ENCODE measurements at regions not wholly inside any gene's neighbourhood (a gene's known extent, or its start where the extent isn't known, plus 50 kb on each side); places are given as distances from the start of the nearest gene placed in this dataset.

DNA sequence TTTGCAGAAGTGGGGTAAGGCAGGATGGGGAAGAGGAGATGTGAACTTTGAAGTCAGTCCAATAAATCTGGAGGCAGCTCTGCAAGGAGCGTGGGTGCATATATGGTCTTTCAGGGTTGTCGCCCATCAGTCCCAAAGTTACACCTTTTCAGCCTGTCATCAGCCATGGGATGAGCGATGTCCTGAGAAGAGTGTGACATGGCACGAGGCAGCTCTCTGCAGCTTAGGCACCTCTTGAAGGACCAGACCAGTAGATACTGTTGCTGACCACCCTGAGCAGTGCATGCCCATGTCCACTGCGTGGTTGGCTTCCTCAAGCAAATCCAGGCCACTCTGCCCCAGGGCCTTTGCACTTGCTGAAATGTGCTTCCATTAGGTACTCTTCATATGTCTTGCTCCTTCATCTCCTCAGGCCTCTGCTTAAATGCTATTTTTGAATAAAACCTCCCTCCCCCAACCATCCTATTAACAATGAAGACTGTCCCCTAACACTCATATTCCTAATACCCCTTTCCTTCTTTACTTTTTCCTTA lies 171.7 kb downstream of the ACTR3 start:
- ATAC-seq = no peak
- DNase-seq (ENCODE audit: missing footprints) = no peak
- intact Hi-C loops (cut with DNase I) = no loop called here

GRCh38 chr2:114063346-114063745 lies 173.5 kb downstream of the ACTR3 start:
- DNase-seq (ENCODE audit: missing footprints) = no peak
- intact Hi-C loops (cut with DNase I) = no loop called here
- no peak for ATAC-seq

DNA sequence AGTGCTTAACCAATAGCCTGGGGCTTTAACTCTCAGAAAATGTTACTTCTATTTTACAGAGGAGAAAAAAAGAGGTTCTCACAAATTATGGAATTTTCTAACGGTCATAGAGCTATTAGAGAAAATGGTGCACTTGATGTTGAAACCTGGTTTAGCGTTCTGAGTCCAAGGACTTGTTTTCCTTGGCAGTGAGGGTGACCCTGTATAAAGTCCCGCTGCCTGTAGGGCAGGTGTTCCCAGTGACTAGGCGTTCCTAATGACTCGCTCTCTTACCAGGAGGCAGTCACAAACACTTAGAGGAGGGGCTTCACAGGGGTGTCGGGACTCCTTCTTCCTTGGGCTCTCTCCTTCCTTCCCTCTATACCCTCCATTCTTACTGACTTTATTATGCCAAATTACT lies 175.8 kb downstream of the ACTR3 start:
- DNase-seq (ENCODE audit: missing footprints) (no peak), ATAC-seq (no peak)
- intact Hi-C loops (cut with DNase I) = no loop called here

DNA sequence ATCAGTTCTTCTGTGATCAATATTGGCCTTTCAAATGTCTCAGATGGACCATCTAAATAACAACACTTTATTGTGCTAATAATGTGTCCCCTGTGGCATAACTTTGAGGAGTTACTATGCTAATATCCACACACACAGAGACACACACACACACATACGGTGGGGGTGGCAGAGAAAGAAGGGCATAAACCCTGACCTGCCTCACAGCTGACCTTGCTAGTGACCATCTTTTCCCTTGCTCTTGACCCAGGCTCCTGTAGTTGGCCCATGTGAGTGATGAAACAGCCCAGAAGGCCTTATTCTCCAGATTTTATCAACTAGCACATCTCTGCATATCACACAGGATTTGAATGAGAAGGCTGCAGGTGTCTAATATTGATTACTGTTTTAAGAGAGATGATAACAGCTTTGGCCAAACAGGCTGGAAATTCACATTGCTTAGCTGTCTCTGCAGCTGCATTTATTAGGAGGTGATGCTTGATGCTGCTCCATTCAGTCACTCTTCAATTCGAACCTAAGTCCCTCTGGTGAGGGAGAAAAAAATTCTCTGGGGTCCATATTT lies 176.4 kb downstream of the ACTR3 start:
- ATAC-seq = no peak
- intact Hi-C loops (cut with DNase I) = no loop called here
- no peak for DNase-seq (ENCODE audit: missing footprints)

GRCh38 chr2:114068438-114068837 lies 178.5 kb downstream of the ACTR3 start:
- ATAC-seq (no peak), DNase-seq (ENCODE audit: missing footprints) (no peak)
- intact Hi-C loops (cut with DNase I) = no loop called here

DNA sequence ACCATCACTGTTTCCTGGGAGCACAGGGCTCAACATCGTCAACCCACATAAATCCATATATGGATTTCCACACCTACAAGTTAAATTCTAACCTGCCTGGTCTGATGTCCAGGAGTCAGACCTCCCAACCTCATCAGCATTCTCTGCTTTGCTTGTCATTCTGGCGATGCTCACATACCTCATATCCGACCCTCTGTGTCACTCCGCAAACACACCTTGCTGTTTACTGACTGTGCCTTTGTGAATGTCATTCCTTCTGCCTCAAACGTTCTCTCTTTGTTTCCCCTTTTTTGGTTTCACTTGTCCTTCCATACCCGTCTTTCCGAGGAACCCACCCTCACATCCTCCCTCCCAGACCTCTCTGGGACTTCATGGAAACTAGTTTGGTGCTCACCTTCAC lies 187.1 kb downstream of the ACTR3 start:
- intact Hi-C loops (cut with DNase I) = no loop called here
- DNase-seq (ENCODE audit: missing footprints) (no peak), ATAC-seq (no peak)

- intact Hi-C loops (cut with DNase I) = no loop called here
- DNase-seq (ENCODE audit: missing footprints) = no peak
- no peak for ATAC-seq
Measured at GRCh38 chr2:114079366-114080004, 189.6 kb downstream of the ACTR3 start.

DNA sequence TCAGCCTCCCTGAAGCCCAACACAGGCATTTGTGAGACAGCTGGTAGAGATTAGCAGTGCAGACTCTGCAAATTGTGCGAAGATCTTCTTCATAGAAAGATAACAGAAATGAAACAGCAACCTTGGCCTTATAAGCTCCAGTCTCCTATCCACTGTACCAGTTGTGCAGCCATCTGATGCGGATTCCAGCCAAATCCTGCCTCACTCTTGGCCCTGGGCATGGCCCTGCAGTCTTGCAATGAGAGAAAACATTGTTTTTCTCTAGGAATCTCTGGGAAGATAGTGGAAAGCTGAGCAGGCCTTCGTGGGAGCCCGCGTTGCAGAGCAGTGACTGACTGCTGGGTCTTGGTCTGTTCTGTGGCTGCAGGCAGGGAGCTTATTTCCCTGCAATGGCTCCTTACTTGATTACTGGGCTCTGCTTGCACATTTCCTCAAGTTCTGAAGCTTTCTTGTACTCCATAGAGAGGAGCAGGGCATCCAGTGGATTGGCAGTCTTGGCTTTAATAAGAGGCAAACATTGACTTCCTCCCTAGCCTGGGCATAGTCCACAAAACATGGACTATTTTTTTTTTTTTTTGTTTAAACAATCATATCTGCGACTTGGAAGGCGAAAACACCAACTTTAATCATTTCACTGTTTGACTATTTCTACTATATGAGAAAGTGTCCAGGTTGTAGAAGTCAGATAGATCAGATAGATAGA lies 193.0 kb downstream of the ACTR3 start:
- DNase-seq (ENCODE audit: missing footprints) (no peak), ATAC-seq (no peak)

GRCh38 chr2:114083717-114084387 lies 194.0 kb downstream of the ACTR3 start:
- ATAC-seq (no peak), DNase-seq (ENCODE audit: missing footprints) (no peak)
- intact Hi-C loops (cut with DNase I) = no loop called here

More for the DNA sequence above, 193.0 kb downstream of the ACTR3 start:
- intact Hi-C loops (cut with DNase I) = no loop called here

DNA sequence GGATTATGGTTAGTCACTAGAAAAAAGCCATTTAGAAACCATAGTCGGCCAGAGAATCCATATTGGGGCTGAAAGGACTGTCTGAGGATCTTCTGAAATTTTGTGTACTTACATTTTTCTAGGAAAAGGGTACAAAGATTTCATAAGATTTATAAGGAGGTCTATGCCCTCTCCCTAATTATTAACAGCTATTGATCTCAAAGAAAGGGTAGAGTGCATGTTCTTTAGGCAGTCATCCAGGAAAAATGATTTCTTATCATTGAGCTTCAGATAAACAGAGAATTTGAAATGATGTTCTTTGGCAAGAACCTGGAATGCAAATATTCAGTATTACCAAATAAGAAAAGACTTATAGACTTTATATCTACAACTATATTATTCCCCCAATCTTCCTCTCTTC lies 195.3 kb downstream of the ACTR3 start:
- no peak for DNase-seq (ENCODE audit: missing footprints)
- intact Hi-C loops (cut with DNase I) = no loop called here
- ATAC-seq = no peak

DNA sequence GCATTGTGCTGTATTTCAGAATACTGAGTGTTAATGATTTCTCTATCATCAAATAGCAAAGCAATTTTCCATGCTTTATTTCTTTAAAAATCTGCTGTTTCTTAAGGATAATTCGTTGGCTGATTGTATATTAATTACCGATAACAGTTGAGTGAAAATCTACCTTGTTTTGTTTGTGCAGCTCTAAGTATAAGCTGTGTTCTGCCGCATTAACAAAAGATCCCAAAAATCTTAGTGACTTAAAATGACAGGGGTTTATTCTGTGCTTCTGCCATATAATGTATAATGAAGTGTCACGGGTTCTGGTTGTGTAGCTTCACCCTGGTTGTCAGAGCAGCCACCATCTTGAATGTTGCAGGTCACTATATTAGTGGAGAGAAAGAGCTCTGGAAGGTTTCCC lies 196.1 kb downstream of the ACTR3 start:
- ATAC-seq (no peak), DNase-seq (ENCODE audit: missing footprints) (no peak)
- intact Hi-C loops (cut with DNase I) = no loop called here

DNA sequence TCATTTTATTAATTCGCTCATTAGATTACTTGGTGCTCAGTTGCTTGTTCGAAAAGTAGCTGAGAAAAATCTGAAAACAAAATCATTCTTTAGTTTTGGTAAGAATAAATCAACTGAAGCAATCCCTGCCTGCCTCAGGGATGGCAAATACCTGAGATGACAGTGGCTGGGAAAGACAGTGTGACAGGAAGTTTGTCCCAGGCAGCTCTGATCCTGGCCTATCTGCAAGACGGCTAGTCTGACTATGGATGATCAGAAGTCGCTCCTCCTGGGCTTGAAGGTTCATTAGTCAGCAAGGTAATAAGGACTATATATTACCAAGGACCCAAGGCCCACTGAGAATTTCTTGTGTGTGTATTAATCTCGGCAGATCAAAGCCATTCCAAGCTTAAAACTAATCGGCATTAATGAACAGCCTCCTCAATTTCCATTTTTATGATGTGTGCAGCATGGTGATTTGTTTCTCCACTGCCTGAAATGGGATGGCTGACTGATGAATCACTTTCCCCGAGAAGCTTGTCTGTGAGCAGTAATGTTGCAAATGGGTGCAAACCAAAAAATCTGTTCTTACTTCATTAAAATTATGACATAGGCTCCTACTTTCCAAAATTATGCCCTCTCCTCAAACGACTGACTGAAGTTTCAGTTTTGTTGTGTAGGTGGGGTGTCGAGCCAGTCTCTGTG lies 199.9 kb downstream of the ACTR3 start:
- ATAC-seq (no peak), DNase-seq (ENCODE audit: missing footprints) (no peak)
- intact Hi-C loops (cut with DNase I) = no loop called here

GRCh38 chr2:114091010-114091409 lies 201.1 kb downstream of the ACTR3 start:
- intact Hi-C loops (cut with DNase I) = no loop called here
- ATAC-seq = no peak
- no peak for DNase-seq (ENCODE audit: missing footprints)

- DNase-seq (ENCODE audit: missing footprints) (no peak), ATAC-seq (no peak)
- intact Hi-C loops (cut with DNase I) = no loop called here
Measured at GRCh38 chr2:114108249-114108648, 218.4 kb downstream of the ACTR3 start.

GRCh38 chr2:114108824-114109416 lies 219.0 kb downstream of the ACTR3 start:
- DNase-seq (ENCODE audit: missing footprints) (no peak), ATAC-seq (no peak)
- intact Hi-C loops (cut with DNase I) = no loop called here

DNA sequence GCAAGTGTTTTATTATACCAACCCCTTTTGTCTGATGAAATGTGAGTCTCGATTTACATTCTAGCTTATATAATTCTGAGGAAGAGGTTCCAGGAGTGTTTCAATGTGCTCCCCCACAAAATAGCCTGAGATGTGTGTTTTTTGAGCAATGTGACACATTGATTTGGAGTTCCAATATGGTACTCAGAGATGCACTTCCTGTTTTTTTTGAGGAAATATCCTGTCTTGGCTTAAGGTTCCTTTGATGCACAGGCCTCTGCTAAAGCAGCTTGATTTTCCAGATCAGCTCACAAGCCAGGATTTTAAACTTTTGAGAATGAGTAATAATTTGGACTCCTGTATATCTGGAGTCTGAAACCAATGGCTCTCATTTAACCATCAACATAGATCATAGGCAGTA lies 221.4 kb downstream of the ACTR3 start:
- no peak for DNase-seq (ENCODE audit: missing footprints)

GRCh38 chr2:114113518-114113917 lies 223.6 kb downstream of the ACTR3 start:
- no peak for ATAC-seq
- intact Hi-C loops (cut with DNase I) = no loop called here
- DNase-seq (ENCODE audit: missing footprints) = no peak

More for the DNA sequence above, 221.4 kb downstream of the ACTR3 start:
- intact Hi-C loops (cut with DNase I) = no loop called here
- ATAC-seq = no peak

- DNase-seq (ENCODE audit: missing footprints) (no peak), ATAC-seq (no peak)
- intact Hi-C loops (cut with DNase I) = no loop called here
Measured at GRCh38 chr2:114118088-114118487, 228.2 kb downstream of the ACTR3 start.

DNA sequence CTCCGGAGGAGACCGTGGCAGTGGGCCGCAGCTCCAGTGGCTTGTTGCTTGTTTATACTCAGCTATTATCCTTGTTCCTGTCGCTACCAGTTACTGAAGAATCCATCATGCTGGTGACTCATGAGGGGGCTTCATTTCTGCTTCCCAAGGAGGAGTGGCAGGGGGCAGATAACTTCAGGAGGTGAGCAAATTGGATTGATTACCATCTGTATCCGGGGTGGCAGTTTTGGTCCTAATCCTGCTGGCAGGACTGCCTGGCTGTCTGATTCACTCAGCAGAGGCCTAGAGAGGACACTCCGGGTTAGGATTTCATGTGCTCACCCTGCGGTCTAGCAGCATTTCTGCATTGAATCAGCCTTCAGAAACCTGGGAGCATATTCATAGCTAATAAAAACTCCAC lies 230.0 kb downstream of the ACTR3 start:
- no peak for ATAC-seq
- intact Hi-C loops (cut with DNase I) = no loop called here
- no peak for DNase-seq (ENCODE audit: missing footprints)

Measured in Right ventricle myocardium inferior (tissue), 1 donor.